Osteoblast (primary cell): ENCODE measurements at regions not wholly inside any gene's neighbourhood (a gene's known extent, or its start where the extent isn't known, plus 50 kb on each side); places are given as distances from the start of the nearest gene placed in this dataset.

ENCODE experiments used
- DNase-seq: peaks from one replicate; pipeline ENCODE4 v3.0.0; 2011; ENCODE audit warnings: low spot score, mixed read lengths; ENCODE audit not compliant: insufficient read length; ENCODE audit errors: missing footprints
- H2AFZ ChIP-seq: 2 replicates; pipeline ENCODE4 v1.6.0; 2011; ENCODE audit warnings: mild to moderate bottlenecking, low read length
- H3K27ac ChIP-seq: 2 replicates; pipeline ENCODE4 v1.5.1; 2011; ENCODE audit warnings: mild to moderate bottlenecking, low read depth, low read length, moderate library complexity
- H3K27me3 ChIP-seq: 2 replicates; pipeline ENCODE4 v1.6.0; 2012; ENCODE audit warnings: mild to moderate bottlenecking, control low read depth, inconsistent platforms, low read length, moderate library complexity; ENCODE audit not compliant: insufficient read depth
- H3K36me3 ChIP-seq: 2 replicates; pipeline ENCODE4 v1.5.1; 2011; ENCODE audit warnings: mild to moderate bottlenecking, low read length, control low read depth, moderate library complexity; ENCODE audit not compliant: insufficient read depth
- H3K4me1 ChIP-seq: 2 replicates; pipeline ENCODE4 v1.5.1; 2011; ENCODE audit warnings: mild to moderate bottlenecking, low read length, control low read depth, moderate library complexity; ENCODE audit not compliant: insufficient read depth
- H3K4me2 ChIP-seq: 2 replicates; pipeline ENCODE4 v1.6.0; 2011; ENCODE audit warnings: mild to moderate bottlenecking, low read length; ENCODE audit not compliant: insufficient read depth
- H3K4me3 ChIP-seq: fragments of 200-600 bp; sonication (generic); 3 replicates; pipeline ENCODE4 v1.5.1; 2012; ENCODE audit warnings: mild to moderate bottlenecking, low read length, inconsistent platforms; ENCODE audit not compliant: insufficient read depth
- H3K79me2 ChIP-seq: 2 replicates; pipeline ENCODE4 v1.6.0; 2012; ENCODE audit warnings: mild to moderate bottlenecking, low read length, control low read depth, inconsistent platforms; ENCODE audit not compliant: insufficient read depth
- H3K9me3 ChIP-seq: 2 replicates; pipeline ENCODE4 v1.5.1; 2011; ENCODE audit warnings: low read depth, low read length, control low read depth
- H4K20me1 ChIP-seq: 2 replicates; pipeline ENCODE4 v1.6.0; 2012; ENCODE audit warnings: mild to moderate bottlenecking, low read length, control low read depth; ENCODE audit not compliant: insufficient read depth
- CTCF ChIP-seq: IDR thresholded peaks from 2 replicates; pipeline ENCODE4 v1.5.1; 2011; ENCODE audit warnings: mild to moderate bottlenecking, low read depth, low read length, moderate library complexity; ENCODE audit errors: extremely low read depth

- no peak for TF ChIP-seq CTCF
- Histone ChIP-seq H3K36me3 (no peaks in the 10 kb centered on the region), H3K27me3 (no peaks in the 10 kb centered on the region), H3K4me3 (no peak overlapping the region), H3K4me1 (no peaks in the 10 kb centered on the region), H3K9me3 (no peaks in the 10 kb centered on the region), H3K4me2 (no peak overlapping the region), H4K20me1 (no peaks in the 10 kb centered on the region), H2AFZ (no peak overlapping the region), H3K79me2 (no peaks in the 10 kb centered on the region), H3K27ac (no peak overlapping the region)
- peak; percentile 27 for DNase-seq
These were observed 111.2 kb upstream of the CEP126 start for GRCh38 chr11:101803651-101804050.

GRCh38 chr11:101797335-101797734 is 117.5 kb upstream of the CEP126 start:
- no peak overlapping the region for H3K4me2 ChIP-seq
- no peak overlapping the region for H3K4me3 ChIP-seq
- DNase-seq: peak; percentile 18
- no peaks in the 10 kb centered on the region for H3K79me2 ChIP-seq
- no peak overlapping the region for H3K27ac ChIP-seq
- no peaks in the 10 kb centered on the region for H3K27me3 ChIP-seq
- no peaks in the 10 kb centered on the region for H3K36me3 ChIP-seq
- H3K9me3 ChIP-seq: no peaks in the 10 kb centered on the region
- peak overlapping the region; percentile 11 for H2AFZ ChIP-seq
- H3K4me1 ChIP-seq: peaks cover 11% of the 10 kb centered on the region
- no peaks in the 10 kb centered on the region for H4K20me1 ChIP-seq
- no peak for TF ChIP-seq CTCF

GRCh38 chr11:101792814-101793213 is 122.0 kb upstream of the CEP126 start:
- H2AFZ ChIP-seq: no peak overlapping the region
- TF ChIP-seq CTCF: no peak
- peaks cover 11% of the 10 kb centered on the region for H3K4me1 ChIP-seq
- H3K4me3 ChIP-seq: no peak overlapping the region
- DNase-seq: no peak
- no peak overlapping the region for H3K4me2 ChIP-seq
- H4K20me1 ChIP-seq: no peaks in the 10 kb centered on the region
- H3K79me2 ChIP-seq: no peaks in the 10 kb centered on the region
- H3K27ac ChIP-seq: no peak overlapping the region
- H3K36me3 ChIP-seq: no peaks in the 10 kb centered on the region
- H3K27me3 ChIP-seq: no peaks in the 10 kb centered on the region
- H3K9me3 ChIP-seq: no peaks in the 10 kb centered on the region

- Histone ChIP-seq H3K79me2 (no peaks in the 10 kb centered on the region), H3K4me1 (no peaks in the 10 kb centered on the region), H3K36me3 (no peaks in the 10 kb centered on the region), H3K27me3 (no peaks in the 10 kb centered on the region), H3K27ac (no peak overlapping the region), H4K20me1 (no peaks in the 10 kb centered on the region), H3K4me2 (no peak overlapping the region), H3K4me3 (no peak overlapping the region), H2AFZ (no peak overlapping the region), H3K9me3 (no peaks in the 10 kb centered on the region)
- DNase-seq: no peak
- no peak for TF ChIP-seq CTCF
These were observed 127.9 kb upstream of the CEP126 start for GRCh38 chr11:101786916-101787315.
